Neural cell (in vitro differentiated cells): ENCODE measurements at regions not wholly inside any gene's neighbourhood (a gene's known extent, or its start where the extent isn't known, plus 50 kb on each side); places are given as distances from the start of the nearest gene placed in this dataset.

Experiments used
- H2AFZ ChIP-seq: fragments of 200-600, 300-800 bp; sonication (generic), shearing (Covaris generic); 2 replicates; pipeline ENCODE4 v1.6.0; 2014; ENCODE audit warnings: low read depth, mild to moderate bottlenecking, antibody characterized with exemption, low read length, moderate library complexity
- H3F3A ChIP-seq: fragments of 200-600 bp; shearing (Covaris generic); 2 replicates; pipeline ENCODE4 v1.6.1; 2016; ENCODE audit warnings: mild to moderate bottlenecking, moderate library complexity, mixed read lengths, antibody characterized with exemption, low read length; ENCODE audit not compliant: insufficient read depth, poor library complexity, severe bottlenecking
- H3K27ac ChIP-seq: fragments of 200-600, 300-800 bp; sonication (generic), shearing (Covaris generic); 2 replicates; pipeline ENCODE4 v1.5.1; 2014; ENCODE audit warnings: mild to moderate bottlenecking, low read length, moderate library complexity
- H3K27me3 ChIP-seq: fragments of 300-800, 200-600 bp; sonication (generic), shearing (Covaris generic); 2 replicates; pipeline ENCODE4 v1.6.0; 2014; ENCODE audit warnings: mild to moderate bottlenecking, low read depth, low read length, moderate library complexity; ENCODE audit not compliant: insufficient read depth
- H3K36me3 ChIP-seq: fragments of 300-800, 200-600 bp; sonication (generic), shearing (Covaris generic); 2 replicates; pipeline ENCODE4 v1.5.1; 2014; ENCODE audit warnings: mild to moderate bottlenecking, antibody characterized with exemption, low read length, moderate library complexity; ENCODE audit not compliant: insufficient read depth
- H3K4me2 ChIP-seq: fragments of 300-800, 200-600 bp; sonication (generic), shearing (Covaris generic); 2 replicates; pipeline ENCODE4 v1.6.0; 2014; ENCODE audit warnings: mild to moderate bottlenecking, low read length
- H3K4me3 ChIP-seq: fragments of 300-800, 200-600 bp; sonication (generic), shearing (Covaris generic); 2 replicates; pipeline ENCODE4 v1.5.1; 2014; ENCODE audit warnings: mild to moderate bottlenecking, low read length, moderate library complexity
- H3K79me2 ChIP-seq: fragments of 200-600 bp; shearing (Covaris generic); replicated peaks from 2 replicates; pipeline ENCODE4 v1.6.0; 2014; ENCODE audit warnings: mild to moderate bottlenecking, low read length, moderate library complexity; ENCODE audit not compliant: insufficient read depth
- H3K9ac ChIP-seq: fragments of 300-800, 200-600 bp; sonication (generic), shearing (Covaris generic); 2 replicates; pipeline ENCODE4 v1.6.1; 2016; ENCODE audit warnings: mild to moderate bottlenecking, low read length, mixed read lengths
- H3K9me2 ChIP-seq: fragments of 200-600 bp; shearing (Covaris generic); 2 replicates; pipeline ENCODE4 v1.6.1; 2016; ENCODE audit warnings: mild to moderate bottlenecking, low read length, mixed read lengths; ENCODE audit not compliant: insufficient read depth
- H3K9me3 ChIP-seq: fragments of 200-600, 300-800 bp; sonication (generic), shearing (Covaris generic); 2 replicates; pipeline ENCODE4 v1.6.1; 2016; ENCODE audit warnings: mild to moderate bottlenecking, mixed run types, low read length, moderate library complexity, mixed read lengths
- H4K20me1 ChIP-seq: fragments of 200-600 bp; shearing (Covaris generic); 2 replicates; pipeline ENCODE4 v1.6.1; 2016; ENCODE audit warnings: mild to moderate bottlenecking, mixed run types; ENCODE audit not compliant: insufficient read depth
- EP300 ChIP-seq: fragments of 450-650 bp; conservative IDR thresholded peaks from 2 replicates; pipeline ENCODE4 v1.6.1; 2014; ENCODE audit warnings: antibody characterized with exemption, mild to moderate bottlenecking, moderate library complexity; ENCODE audit not compliant: poor library complexity, severe bottlenecking
- EZH2 ChIP-seq: fragments of 200-600, 300-800 bp; shearing (Covaris generic), sonication (generic); IDR thresholded peaks from 2 replicates; pipeline ENCODE4 v1.6.1; 2014; ENCODE audit warnings: antibody characterized with exemption, low read length, borderline replicate concordance, mild to moderate bottlenecking; ENCODE audit not compliant: insufficient read depth, poor library complexity, severe bottlenecking
- MXI1 ChIP-seq: fragments of 450-650 bp; conservative IDR thresholded peaks from 2 replicates; pipeline ENCODE4 v1.6.1; 2014; ENCODE audit warnings: antibody characterized with exemption, mild to moderate bottlenecking; ENCODE audit not compliant: poor library complexity, severe bottlenecking
- POLR2AphosphoS5 ChIP-seq: IDR thresholded peaks from 2 replicates; pipeline ENCODE4 v1.6.1; 2012
- RAD21 ChIP-seq: fragments of 450-650 bp; conservative IDR thresholded peaks from 2 replicates; pipeline ENCODE4 v1.6.1; 2014; ENCODE audit warnings: antibody characterized with exemption, mild to moderate bottlenecking, moderate library complexity
- SMC3 ChIP-seq: fragments of 450-650 bp; conservative IDR thresholded peaks from 2 replicates; pipeline ENCODE4 v1.6.1; 2014; ENCODE audit warnings: antibody characterized with exemption, mild to moderate bottlenecking, moderate library complexity; ENCODE audit not compliant: poor library complexity
- TAF1 ChIP-seq: IDR thresholded peaks from 2 replicates; pipeline ENCODE4 v1.6.1; 2012; ENCODE audit warnings: low read depth
- TF ChIP-seq, protein P1 (sequence below): fragments of 450-650 bp; IDR thresholded peaks from 2 replicates; pipeline ENCODE4 v1.5.1; 2014; ENCODE audit warnings: antibody characterized with exemption, mild to moderate bottlenecking, moderate library complexity; ENCODE audit not compliant: poor library complexity, severe bottlenecking
- TF ChIP-seq, protein P2 (sequence below): IDR thresholded peaks from 2 replicates; pipeline ENCODE4 v1.6.1; 2012; ENCODE audit warnings: borderline replicate concordance

DNA sequence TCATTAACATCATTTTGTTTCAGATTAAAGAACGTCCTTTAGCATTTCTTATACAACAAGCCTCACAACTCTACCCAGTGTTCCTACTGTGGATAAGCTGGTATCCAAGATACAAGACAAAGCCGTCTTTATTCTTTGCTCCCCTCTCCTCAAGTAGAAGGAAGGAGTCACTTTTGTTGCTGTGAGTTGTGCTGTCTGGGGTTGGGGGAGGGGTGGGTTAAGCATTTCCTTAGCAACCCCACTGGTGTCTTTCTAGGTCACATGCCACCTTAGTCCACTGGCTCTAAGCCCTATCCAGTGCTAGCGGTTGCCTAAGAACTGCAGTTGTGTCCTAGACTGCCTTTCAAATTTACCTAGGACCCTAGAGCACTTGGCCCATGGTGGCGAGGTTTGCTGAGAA lies 155.6 kb upstream of the PIEZO2 start:
- no peak overlapping the region for H2AFZ ChIP-seq
- H3K9me2 ChIP-seq, result no peaks in the 10 kb centered on the region
- no peaks in the 10 kb centered on the region for H3K9me3 ChIP-seq
- no peaks in the 10 kb centered on the region for H3K27me3 ChIP-seq
- no peaks in the 10 kb centered on the region for H3K79me2 ChIP-seq
- H3K4me2 ChIP-seq, result no peak overlapping the region
- no peak overlapping the region for H3K9ac ChIP-seq
- no peaks in the 10 kb centered on the region for H3F3A ChIP-seq
- no peaks in the 10 kb centered on the region for H4K20me1 ChIP-seq
- no peak for TF ChIP-seq EP300
- TF ChIP-seq, protein P1, sequence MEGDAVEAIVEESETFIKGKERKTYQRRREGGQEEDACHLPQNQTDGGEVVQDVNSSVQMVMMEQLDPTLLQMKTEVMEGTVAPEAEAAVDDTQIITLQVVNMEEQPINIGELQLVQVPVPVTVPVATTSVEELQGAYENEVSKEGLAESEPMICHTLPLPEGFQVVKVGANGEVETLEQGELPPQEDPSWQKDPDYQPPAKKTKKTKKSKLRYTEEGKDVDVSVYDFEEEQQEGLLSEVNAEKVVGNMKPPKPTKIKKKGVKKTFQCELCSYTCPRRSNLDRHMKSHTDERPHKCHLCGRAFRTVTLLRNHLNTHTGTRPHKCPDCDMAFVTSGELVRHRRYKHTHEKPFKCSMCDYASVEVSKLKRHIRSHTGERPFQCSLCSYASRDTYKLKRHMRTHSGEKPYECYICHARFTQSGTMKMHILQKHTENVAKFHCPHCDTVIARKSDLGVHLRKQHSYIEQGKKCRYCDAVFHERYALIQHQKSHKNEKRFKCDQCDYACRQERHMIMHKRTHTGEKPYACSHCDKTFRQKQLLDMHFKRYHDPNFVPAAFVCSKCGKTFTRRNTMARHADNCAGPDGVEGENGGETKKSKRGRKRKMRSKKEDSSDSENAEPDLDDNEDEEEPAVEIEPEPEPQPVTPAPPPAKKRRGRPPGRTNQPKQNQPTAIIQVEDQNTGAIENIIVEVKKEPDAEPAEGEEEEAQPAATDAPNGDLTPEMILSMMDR, result no peak
- TF ChIP-seq POLR2AphosphoS5, result no peak
- TF ChIP-seq RAD21, result no peak
- no peak for TF ChIP-seq SMC3
- no peak for TF ChIP-seq TAF1
- no peak for TF ChIP-seq EZH2
- H3K27ac ChIP-seq, result no peak overlapping the region
- no peak overlapping the region for H3K4me3 ChIP-seq
- no peaks in the 10 kb centered on the region for H3K36me3 ChIP-seq

DNA sequence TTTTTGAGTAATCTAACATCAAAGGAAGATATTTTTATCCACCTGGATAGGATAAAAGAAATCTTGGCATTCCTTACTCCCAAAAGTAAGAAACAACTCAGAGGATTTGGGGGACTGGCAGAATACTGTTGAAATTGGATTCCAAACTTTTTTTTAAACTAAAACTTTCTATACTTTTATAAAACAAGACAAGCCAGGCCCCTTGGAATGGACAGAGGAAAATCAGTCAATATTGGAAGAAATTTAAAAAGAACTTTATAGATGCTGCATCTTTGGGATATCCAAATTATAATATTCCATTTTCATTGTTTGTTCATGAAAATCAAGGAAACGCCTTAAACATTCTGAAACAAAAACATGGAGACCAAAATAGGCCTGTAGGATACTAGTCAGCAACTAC lies 147.6 kb upstream of the PIEZO2 start:
- H3F3A ChIP-seq, result no peaks in the 10 kb centered on the region
- no peak overlapping the region for H3K4me2 ChIP-seq
- H2AFZ ChIP-seq, result no peak overlapping the region
- TF ChIP-seq, protein P2, sequence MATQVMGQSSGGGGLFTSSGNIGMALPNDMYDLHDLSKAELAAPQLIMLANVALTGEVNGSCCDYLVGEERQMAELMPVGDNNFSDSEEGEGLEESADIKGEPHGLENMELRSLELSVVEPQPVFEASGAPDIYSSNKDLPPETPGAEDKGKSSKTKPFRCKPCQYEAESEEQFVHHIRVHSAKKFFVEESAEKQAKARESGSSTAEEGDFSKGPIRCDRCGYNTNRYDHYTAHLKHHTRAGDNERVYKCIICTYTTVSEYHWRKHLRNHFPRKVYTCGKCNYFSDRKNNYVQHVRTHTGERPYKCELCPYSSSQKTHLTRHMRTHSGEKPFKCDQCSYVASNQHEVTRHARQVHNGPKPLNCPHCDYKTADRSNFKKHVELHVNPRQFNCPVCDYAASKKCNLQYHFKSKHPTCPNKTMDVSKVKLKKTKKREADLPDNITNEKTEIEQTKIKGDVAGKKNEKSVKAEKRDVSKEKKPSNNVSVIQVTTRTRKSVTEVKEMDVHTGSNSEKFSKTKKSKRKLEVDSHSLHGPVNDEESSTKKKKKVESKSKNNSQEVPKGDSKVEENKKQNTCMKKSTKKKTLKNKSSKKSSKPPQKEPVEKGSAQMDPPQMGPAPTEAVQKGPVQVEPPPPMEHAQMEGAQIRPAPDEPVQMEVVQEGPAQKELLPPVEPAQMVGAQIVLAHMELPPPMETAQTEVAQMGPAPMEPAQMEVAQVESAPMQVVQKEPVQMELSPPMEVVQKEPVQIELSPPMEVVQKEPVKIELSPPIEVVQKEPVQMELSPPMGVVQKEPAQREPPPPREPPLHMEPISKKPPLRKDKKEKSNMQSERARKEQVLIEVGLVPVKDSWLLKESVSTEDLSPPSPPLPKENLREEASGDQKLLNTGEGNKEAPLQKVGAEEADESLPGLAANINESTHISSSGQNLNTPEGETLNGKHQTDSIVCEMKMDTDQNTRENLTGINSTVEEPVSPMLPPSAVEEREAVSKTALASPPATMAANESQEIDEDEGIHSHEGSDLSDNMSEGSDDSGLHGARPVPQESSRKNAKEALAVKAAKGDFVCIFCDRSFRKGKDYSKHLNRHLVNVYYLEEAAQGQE, result no peak
- no peak for TF ChIP-seq EZH2
- TF ChIP-seq SMC3, result no peak
- TF ChIP-seq EP300, result no peak
- TF ChIP-seq MXI1, result no peak
- TF ChIP-seq POLR2AphosphoS5, result no peak
- TF ChIP-seq TAF1, result no peak
- no peak for TF ChIP-seq RAD21
- TF ChIP-seq, protein P1, result no peak
- no peaks in the 10 kb centered on the region for H3K79me2 ChIP-seq
- H3K4me3 ChIP-seq, result no peak overlapping the region
- no peak overlapping the region for H3K9ac ChIP-seq
- H3K27ac ChIP-seq, result no peak overlapping the region
- no peaks in the 10 kb centered on the region for H3K27me3 ChIP-seq
- no peaks in the 10 kb centered on the region for H3K9me2 ChIP-seq
- H3K9me3 ChIP-seq, result no peaks in the 10 kb centered on the region
- H3K36me3 ChIP-seq, result no peaks in the 10 kb centered on the region
- H4K20me1 ChIP-seq, result no peaks in the 10 kb centered on the region
